ENCODE measurements at regions not wholly inside any gene's neighbourhood (a gene's known extent, or its start where the extent isn't known, plus 50 kb on each side); places are given as distances from the start of the nearest gene placed in this dataset.

GRCh38 chr4:83191026-83191425, 76.5 kb upstream of the PLAC8 start:
- Histone ChIP-seq H3K9me3 (no peaks in the 10 kb centered on the region), H3K4me3 (no peak overlapping the region), H3K4me1 (peaks cover 0 to 12% (median 4%) of the 10 kb centered on the region in 4 donors), H3K36me3 (no peaks in the 10 kb centered on the region), H3K27ac (no peak overlapping the region), H3K27me3 (no peaks in the 10 kb centered on the region)
- TF ChIP-seq EP300 (IDR thresholded peaks at IDR 0.05; ENCODE audit: low read depth) = no peak
- no peak for TF ChIP-seq POLR2A (IDR thresholded peaks at IDR 0.05)
- TF ChIP-seq POLR2AphosphoS5 (IDR thresholded peaks at IDR 0.05) = no peak
- TF ChIP-seq CTCF (IDR thresholded peaks at IDR 0.05) = no peak
- intact Hi-C loops (cut with DNase I; ENCODE audit: low total_unique reads) = no loop called here
- WGBS, 2 donors (ENCODE audit: low coverage in 1 of 2) = 81 to 86% methylated on average over 2 of the region's 2 CpGs
- in situ Hi-C loops (cut with MboI; ENCODE audit: low pct_ligation_motif_present in 1 of 4, low pct_unique_long_range_greater_than_20kb in 1 of 4, low sequenced_read_pairs in 3 of 4) = no loop called here
- DNase-seq = no peak

- no peak for DNase-seq
- no peaks in the 10 kb centered on the region for H3K36me3 ChIP-seq
- H3K27ac ChIP-seq = no peak overlapping the region
- H3K27me3 ChIP-seq = no peaks in the 10 kb centered on the region
- in situ Hi-C loops (cut with MboI; ENCODE audit: low pct_ligation_motif_present in 1 of 4, low pct_unique_long_range_greater_than_20kb in 1 of 4, low sequenced_read_pairs in 3 of 4) (no loop called here), intact Hi-C loops (cut with DNase I; ENCODE audit: low total_unique reads) (no loop called here)
- TF ChIP-seq POLR2A (IDR thresholded peaks at IDR 0.05) = no peak
- H3K4me3 ChIP-seq = no peak overlapping the region
- 80 to 81% methylated on average over 2 to 7 of the region's 7 CpGs for WGBS, 2 donors (ENCODE audit: low coverage in 1 of 2)
- no peaks in the 10 kb centered on the region for H3K9me3 ChIP-seq
- peaks cover 0 to 6% (median 3%) of the 10 kb centered on the region in 4 donors for H3K4me1 ChIP-seq
Observed at GRCh38 chr4:83189631-83190136, 75.2 kb upstream of the PLAC8 start.

- no peaks in the 10 kb centered on the region for H3K9me3 ChIP-seq
- TF ChIP-seq EP300 (IDR thresholded peaks at IDR 0.05; ENCODE audit: low read depth) (no peak), POLR2A (IDR thresholded peaks at IDR 0.05) (no peak), POLR2AphosphoS5 (IDR thresholded peaks at IDR 0.05) (no peak), CTCF (IDR thresholded peaks at IDR 0.05) (no peak)
- H3K36me3 ChIP-seq = no peaks in the 10 kb centered on the region
- no peak for DNase-seq
- intact Hi-C loops (cut with DNase I; ENCODE audit: low total_unique reads) = no loop called here
- no peak overlapping the region for H3K4me3 ChIP-seq
- in situ Hi-C loops (cut with MboI; ENCODE audit: low pct_ligation_motif_present in 1 of 4, low pct_unique_long_range_greater_than_20kb in 1 of 4, low sequenced_read_pairs in 3 of 4) = no loop called here
- 57 to 67% methylated on average over 3 to 7 of the region's 7 CpGs for WGBS, 2 donors (ENCODE audit: low coverage in 1 of 2)
- H3K4me1 ChIP-seq = no peaks in the 10 kb centered on the region
- no peak overlapping the region for H3K27ac ChIP-seq
- no peaks in the 10 kb centered on the region for H3K27me3 ChIP-seq
Observed at GRCh38 chr4:83180431-83180968, 66.0 kb upstream of the PLAC8 start.

- Histone ChIP-seq H3K27me3 (no peaks in the 10 kb centered on the region), H3K4me3 (no peak overlapping the region), H3K36me3 (no peaks in the 10 kb centered on the region), H3K9me3 (no peaks in the 10 kb centered on the region), H3K4me1 (no peaks in the 10 kb centered on the region), H3K27ac (no peak overlapping the region)
- intact Hi-C loops (cut with DNase I; ENCODE audit: low total_unique reads) (no loop called here), in situ Hi-C loops (cut with MboI; ENCODE audit: low pct_ligation_motif_present in 1 of 4, low pct_unique_long_range_greater_than_20kb in 1 of 4, low sequenced_read_pairs in 3 of 4) (no loop called here)
- no peak for DNase-seq
- TF ChIP-seq POLR2A (IDR thresholded peaks at IDR 0.05) = no peak
- 48 to 64% methylated on average over 2 of the region's 2 CpGs for WGBS, 2 donors (ENCODE audit: low coverage in 1 of 2)
Observed at GRCh38 chr4:83179205-83179604, 64.7 kb upstream of the PLAC8 start.

- no peak for TF ChIP-seq CTCF (IDR thresholded peaks at IDR 0.05)
- no peak for TF ChIP-seq POLR2AphosphoS5 (IDR thresholded peaks at IDR 0.05)
- no peak for TF ChIP-seq EP300 (IDR thresholded peaks at IDR 0.05; ENCODE audit: low read depth)
- no peak for TF ChIP-seq POLR2A (IDR thresholded peaks at IDR 0.05)
- DNase-seq = no peak
- no peak overlapping the region for H3K4me3 ChIP-seq
- H3K36me3 ChIP-seq = no peaks in the 10 kb centered on the region
- intact Hi-C loops (cut with DNase I; ENCODE audit: low total_unique reads) = no loop called here
- H3K9me3 ChIP-seq = no peaks in the 10 kb centered on the region
- H3K4me1 ChIP-seq = no peaks in the 10 kb centered on the region
- in situ Hi-C loops (cut with MboI; ENCODE audit: low pct_ligation_motif_present in 1 of 4, low pct_unique_long_range_greater_than_20kb in 1 of 4, low sequenced_read_pairs in 3 of 4) = no loop called here
- no peaks in the 10 kb centered on the region for H3K27me3 ChIP-seq
- WGBS, 2 donors (ENCODE audit: low coverage in 1 of 2) = 40% methylated on average over 2 of the region's 2 CpGs; no CpG with 5 or more reads in 1 of the 2 donors
- no peak overlapping the region for H3K27ac ChIP-seq
Observed at GRCh38 chr4:83178029-83178428, 63.5 kb upstream of the PLAC8 start.
